H9 (cell line): ENCODE measurements at regions not wholly inside any gene's neighbourhood (a gene's known extent, or its start where the extent isn't known, plus 50 kb on each side); places are given as distances from the start of the nearest gene placed in this dataset.

Experiments
- DNase-seq: peaks from one replicate; pipeline ENCODE4 v3.0.0-alpha.2; 2017
- H2AFZ ChIP-seq: one replicate; pipeline ENCODE4 v1.6.1; 2013; ENCODE audit warnings: mild to moderate bottlenecking, low read length, control low read depth, moderate library complexity
- H2AK5ac ChIP-seq: 2 replicates; pipeline ENCODE4 v1.6.1; 2013; ENCODE audit warnings: low read length, control low read depth, mixed read lengths; ENCODE audit not compliant: insufficient read length
- H2BK120ac ChIP-seq: one replicate; pipeline ENCODE4 v1.6.1; 2013; ENCODE audit warnings: low read depth, mild to moderate bottlenecking, low read length, control low read depth, inconsistent platforms; ENCODE audit not compliant: poor library complexity, severe bottlenecking
- H2BK12ac ChIP-seq: 2 replicates; pipeline ENCODE4 v1.6.1; 2013; ENCODE audit warnings: low read length, control low read depth, mixed read lengths, low read depth; ENCODE audit not compliant: insufficient read length
- H2BK15ac ChIP-seq: 2 replicates; pipeline ENCODE4 v1.6.1; 2013; ENCODE audit warnings: low read depth, low read length, control low read depth
- H2BK20ac ChIP-seq: one replicate; pipeline ENCODE4 v1.6.1; 2013; ENCODE audit warnings: low read depth, mild to moderate bottlenecking, low read length, control low read depth, inconsistent platforms; ENCODE audit not compliant: poor library complexity, severe bottlenecking
- H2BK5ac ChIP-seq: 2 replicates; pipeline ENCODE4 v1.6.1; 2013; ENCODE audit warnings: low read length, control low read depth, mixed read lengths; ENCODE audit not compliant: insufficient read length
- H3K14ac ChIP-seq: 2 replicates; pipeline ENCODE4 v1.6.1; 2013; ENCODE audit warnings: low read length, control low read depth; ENCODE audit not compliant: insufficient read depth
- H3K18ac ChIP-seq: 2 replicates; pipeline ENCODE4 v1.6.1; 2013; ENCODE audit warnings: low read depth, mild to moderate bottlenecking, mixed read lengths, low read length, control low read depth; ENCODE audit not compliant: insufficient read length
- H3K23ac ChIP-seq: 2 replicates; pipeline ENCODE4 v1.6.1; 2013; ENCODE audit warnings: low read length, control low read depth, mixed read lengths, low read depth; ENCODE audit not compliant: insufficient read length
- H3K23me2 ChIP-seq: 2 replicates; pipeline ENCODE4 v1.6.1; 2013; ENCODE audit warnings: low read depth, mild to moderate bottlenecking, mixed read lengths, low read length, control low read depth; ENCODE audit not compliant: insufficient read length, poor library complexity, severe bottlenecking
- H3K27ac ChIP-seq: 2 replicates; pipeline ENCODE4 v1.5.1; 2013; ENCODE audit warnings: low read length, control low read depth, mixed read lengths, low read depth; ENCODE audit not compliant: insufficient read length
- H3K27me3 ChIP-seq: 2 replicates; pipeline ENCODE4 v1.6.1; 2013; ENCODE audit warnings: low read length, control low read depth, inconsistent platforms; ENCODE audit not compliant: insufficient read depth
- H3K4ac ChIP-seq: 2 replicates; pipeline ENCODE4 v1.6.1; 2013; ENCODE audit warnings: low read depth, mild to moderate bottlenecking, control low read depth, inconsistent platforms, low read length, moderate library complexity
- H3K4me1 ChIP-seq: 2 replicates; pipeline ENCODE4 v1.6.1; 2013; ENCODE audit warnings: low read length, control low read depth, inconsistent platforms; ENCODE audit not compliant: insufficient read depth
- H3K4me2 ChIP-seq: 2 replicates; pipeline ENCODE4 v1.6.1; 2013; ENCODE audit warnings: low read length, control low read depth, mixed read lengths; ENCODE audit not compliant: insufficient read length, insufficient read depth
- H3K56ac ChIP-seq: 2 replicates; pipeline ENCODE4 v1.6.1; 2013; ENCODE audit warnings: low read depth, mild to moderate bottlenecking, mixed read lengths, low read length, control low read depth; ENCODE audit not compliant: insufficient read length
- H3K79me1 ChIP-seq: 2 replicates; pipeline ENCODE4 v1.6.1; 2013; ENCODE audit warnings: low read depth, mild to moderate bottlenecking, moderate library complexity, low read length, control low read depth, inconsistent platforms; ENCODE audit not compliant: insufficient read depth, poor library complexity, severe bottlenecking
- H3K79me2 ChIP-seq: 2 replicates; pipeline ENCODE4 v1.6.1; 2013; ENCODE audit warnings: low read length, control low read depth, inconsistent platforms; ENCODE audit not compliant: insufficient read depth
- H3K9ac ChIP-seq: 2 replicates; pipeline ENCODE4 v1.6.1; 2013; ENCODE audit warnings: low read length, control low read depth, mixed read lengths; ENCODE audit not compliant: insufficient read length; ENCODE audit errors: extremely low read depth
- H3K9me3 ChIP-seq: one replicate; pipeline ENCODE4 v1.6.1; 2013; ENCODE audit warnings: low read depth, low read length, inconsistent platforms; ENCODE audit not compliant: control insufficient read depth
- H3T11ph ChIP-seq: one replicate; pipeline ENCODE4 v1.6.1; 2013; ENCODE audit warnings: mild to moderate bottlenecking, low read length, control low read depth, inconsistent platforms
- H4K20me1 ChIP-seq: one replicate; pipeline ENCODE4 v1.6.1; 2013; ENCODE audit not compliant: control insufficient read depth, insufficient read length, insufficient read depth
- H4K5ac ChIP-seq: 2 replicates; pipeline ENCODE4 v1.6.1; 2013; ENCODE audit warnings: low read depth, mild to moderate bottlenecking, mixed read lengths, low read length, control low read depth; ENCODE audit not compliant: insufficient read length
- H4K8ac ChIP-seq: replicated peaks from 2 replicates; pipeline ENCODE4 v1.6.1; 2013; ENCODE audit warnings: low read length, control low read depth, mixed read lengths, low read depth; ENCODE audit not compliant: insufficient read length
- H4K91ac ChIP-seq: 2 replicates; pipeline ENCODE4 v1.6.1; 2013; ENCODE audit warnings: low read depth, mild to moderate bottlenecking, moderate library complexity, mixed read lengths, low read length, control low read depth; ENCODE audit not compliant: insufficient read length
- H3K27ac Mint-ChIP-seq, 3 experiments: 2 replicates in 2 of 3; 3 replicates in 1 of 3; pipeline ENCODE4 v1.8.0; 2020 to 2021; ENCODE audit warnings: mixed read lengths in 3 of 3, mild to moderate bottlenecking in 1 of 3, moderate library complexity in 1 of 3
- H3K27me3 Mint-ChIP-seq: 2 replicates; pipeline ENCODE4 v1.8.0; 2021; ENCODE audit warnings: low read depth, mild to moderate bottlenecking, moderate library complexity, mixed read lengths
- H3K36me3 Mint-ChIP-seq, 3 experiments: 2 replicates in 2 of 3; 3 replicates in 1 of 3; pipeline ENCODE4 v1.8.0; 2020 to 2021; ENCODE audit warnings: low read depth in 3 of 3, mixed read lengths in 3 of 3; ENCODE audit not compliant: insufficient read depth in 1 of 3
- H3K4me1 Mint-ChIP-seq, 2 experiments: 2 replicates each; pipeline ENCODE4 v1.8.0; 2020; ENCODE audit warnings: mixed read lengths in 2 of 2
- H3K4me3 Mint-ChIP-seq, 2 experiments: 2 replicates in 1 of 2; 3 replicates in 1 of 2; pipeline ENCODE4 v1.8.0; 2020 to 2021; ENCODE audit warnings: mild to moderate bottlenecking in 2 of 2, mixed read lengths in 2 of 2, moderate library complexity in 1 of 2
- H3K9me3 Mint-ChIP-seq, 2 experiments: 2 replicates in 1 of 2; 3 replicates in 1 of 2; pipeline ENCODE4 v1.8.0; 2020; ENCODE audit warnings: mild to moderate bottlenecking in 2 of 2, mixed read lengths in 2 of 2, moderate library complexity in 1 of 2
- WGBS: extraction: QIAGEN DNeasy Blood & Tissue Kit; methylation state at CpG from one replicate; pipeline ENCODE4 v1.1.7; 2013; ENCODE audit warnings: missing lambda C conversion rate, low lambda C conversion rate, mixed read lengths; ENCODE audit not compliant: insufficient read length; ENCODE audit errors: extremely low coverage; 5-methylcytosine and 5-hydroxymethylcytosine counted together
- TF ChIP-seq, protein P1 (sequence below): fragments of 200-600 bp; sonication (generic); conservative IDR thresholded peaks from 3 replicates; pipeline ENCODE4 v1.8.0; 2021; ENCODE audit warnings: antibody characterized with exemption, mild to moderate bottlenecking

- Histone ChIP-seq H2AFZ (no peak overlapping the region), H2BK120ac (no peak overlapping the region), H2AK5ac (no peak overlapping the region), H2BK5ac (no peak overlapping the region), H3K27ac (no peak overlapping the region), H3K79me1 (no peaks in the 10 kb centered on the region), H2BK20ac (no peak overlapping the region), H3K23ac (no peak overlapping the region), H3K14ac (no peak overlapping the region), H3K79me2 (no peaks in the 10 kb centered on the region), H4K20me1 (no peaks in the 10 kb centered on the region), H3K4me2 (no peak overlapping the region), H3K9ac (no peak overlapping the region), H4K5ac (no peak overlapping the region), H2BK15ac (no peak overlapping the region), H3K4me1 (no peaks in the 10 kb centered on the region), H3K4ac (no peak overlapping the region), H3K18ac (no peak overlapping the region), H3K23me2 (no peaks in the 10 kb centered on the region), H2BK12ac (no peak overlapping the region), H3T11ph (no peak overlapping the region), H4K91ac (no peak overlapping the region), H3K56ac (no peak overlapping the region), H4K8ac (no peak overlapping the region), H3K27me3 (no peaks in the 10 kb centered on the region), H3K9me3 (no peaks in the 10 kb centered on the region)
- H3K27ac Mint-ChIP-seq: no peak overlapping the region
- H3K4me1 Mint-ChIP-seq: peaks cover 7% of the 10 kb centered on the region in 2 experiments; a peak in 3 of 4 replicates
- no peaks in the 10 kb centered on the region for H3K27me3 Mint-ChIP-seq
- WGBS: no CpG with 5 or more reads among the region's 1 CpG
- TF ChIP-seq, protein P1, sequence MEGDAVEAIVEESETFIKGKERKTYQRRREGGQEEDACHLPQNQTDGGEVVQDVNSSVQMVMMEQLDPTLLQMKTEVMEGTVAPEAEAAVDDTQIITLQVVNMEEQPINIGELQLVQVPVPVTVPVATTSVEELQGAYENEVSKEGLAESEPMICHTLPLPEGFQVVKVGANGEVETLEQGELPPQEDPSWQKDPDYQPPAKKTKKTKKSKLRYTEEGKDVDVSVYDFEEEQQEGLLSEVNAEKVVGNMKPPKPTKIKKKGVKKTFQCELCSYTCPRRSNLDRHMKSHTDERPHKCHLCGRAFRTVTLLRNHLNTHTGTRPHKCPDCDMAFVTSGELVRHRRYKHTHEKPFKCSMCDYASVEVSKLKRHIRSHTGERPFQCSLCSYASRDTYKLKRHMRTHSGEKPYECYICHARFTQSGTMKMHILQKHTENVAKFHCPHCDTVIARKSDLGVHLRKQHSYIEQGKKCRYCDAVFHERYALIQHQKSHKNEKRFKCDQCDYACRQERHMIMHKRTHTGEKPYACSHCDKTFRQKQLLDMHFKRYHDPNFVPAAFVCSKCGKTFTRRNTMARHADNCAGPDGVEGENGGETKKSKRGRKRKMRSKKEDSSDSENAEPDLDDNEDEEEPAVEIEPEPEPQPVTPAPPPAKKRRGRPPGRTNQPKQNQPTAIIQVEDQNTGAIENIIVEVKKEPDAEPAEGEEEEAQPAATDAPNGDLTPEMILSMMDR: no peak
- no peaks in the 10 kb centered on the region; a peak in 1 of 7 replicates for H3K36me3 Mint-ChIP-seq
- H3K9me3 Mint-ChIP-seq: no peaks in the 10 kb centered on the region
- DNase-seq: no peak
- H3K4me3 Mint-ChIP-seq: no peak overlapping the region
These were observed 191.5 kb upstream of the CELF2 start for GRCh38 chr10:10826125-10826524.
